ENCODE measurements at regions not wholly inside any gene's neighbourhood (a gene's known extent, or its start where the extent isn't known, plus 50 kb on each side); places are given as distances from the start of the nearest gene placed in this dataset.

DNA sequence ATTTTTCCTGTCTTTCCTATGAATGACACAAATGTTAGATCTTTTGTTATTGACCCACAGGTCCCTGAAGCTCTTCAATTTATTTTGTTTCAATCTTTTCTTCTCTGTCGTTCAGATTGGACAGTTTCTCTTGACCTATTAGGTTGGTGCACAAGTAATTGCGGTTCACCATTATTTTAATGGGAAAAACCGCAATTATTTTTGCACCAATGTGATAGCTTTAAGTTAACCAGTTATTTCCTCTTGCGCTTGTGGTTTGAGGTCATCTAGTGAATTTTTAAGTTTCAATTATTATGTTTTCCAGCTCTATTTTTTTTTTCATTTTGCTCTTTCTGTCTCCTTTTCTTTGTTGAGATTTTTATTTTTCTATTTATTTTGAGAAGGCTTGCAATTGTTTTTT lies 399.2 kb downstream of the INHBA start:
- no peak for TF ChIP-seq EP300 (conservative IDR thresholded peaks at IDR 0.05; ENCODE audit: poor library complexity, severe bottlenecking)
- TF ChIP-seq, protein P1, sequence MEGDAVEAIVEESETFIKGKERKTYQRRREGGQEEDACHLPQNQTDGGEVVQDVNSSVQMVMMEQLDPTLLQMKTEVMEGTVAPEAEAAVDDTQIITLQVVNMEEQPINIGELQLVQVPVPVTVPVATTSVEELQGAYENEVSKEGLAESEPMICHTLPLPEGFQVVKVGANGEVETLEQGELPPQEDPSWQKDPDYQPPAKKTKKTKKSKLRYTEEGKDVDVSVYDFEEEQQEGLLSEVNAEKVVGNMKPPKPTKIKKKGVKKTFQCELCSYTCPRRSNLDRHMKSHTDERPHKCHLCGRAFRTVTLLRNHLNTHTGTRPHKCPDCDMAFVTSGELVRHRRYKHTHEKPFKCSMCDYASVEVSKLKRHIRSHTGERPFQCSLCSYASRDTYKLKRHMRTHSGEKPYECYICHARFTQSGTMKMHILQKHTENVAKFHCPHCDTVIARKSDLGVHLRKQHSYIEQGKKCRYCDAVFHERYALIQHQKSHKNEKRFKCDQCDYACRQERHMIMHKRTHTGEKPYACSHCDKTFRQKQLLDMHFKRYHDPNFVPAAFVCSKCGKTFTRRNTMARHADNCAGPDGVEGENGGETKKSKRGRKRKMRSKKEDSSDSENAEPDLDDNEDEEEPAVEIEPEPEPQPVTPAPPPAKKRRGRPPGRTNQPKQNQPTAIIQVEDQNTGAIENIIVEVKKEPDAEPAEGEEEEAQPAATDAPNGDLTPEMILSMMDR (IDR thresholded peaks at IDR 0.05; ENCODE audit: poor library complexity, severe bottlenecking) = no peak
- no peak for TF ChIP-seq POLR2AphosphoS5 (IDR thresholded peaks at IDR 0.05)
- no peak for TF ChIP-seq TAF1 (IDR thresholded peaks at IDR 0.05; ENCODE audit: low read depth)
- TF ChIP-seq RAD21 (conservative IDR thresholded peaks at IDR 0.05) = no peak
- no peak for TF ChIP-seq EZH2 (IDR thresholded peaks at IDR 0.05; ENCODE audit: borderline replicate concordance, insufficient read depth, low read length, poor library complexity, severe bottlenecking)
- no peak for TF ChIP-seq SMC3 (conservative IDR thresholded peaks at IDR 0.05; ENCODE audit: poor library complexity)

Data from neural cell (in vitro differentiated cells).